Vagina (tissue), 2 donors: ENCODE measurements at regions not wholly inside any gene's neighbourhood (a gene's known extent, or its start where the extent isn't known, plus 50 kb on each side); places are given as distances from the start of the nearest gene placed in this dataset.

Experiments used
- POLR2A ChIP-seq, 2 donors: fragments of 450-650 bp; IDR thresholded peaks; one replicate each; pipeline ENCODE4 v1.6.1; 2017; ENCODE audit warnings: antibody characterized with exemption in 2 of 2, mild to moderate bottlenecking in 2 of 2, moderate library complexity in 2 of 2
- TF ChIP-seq, protein P1 (sequence below), 3 experiments: fragments of 450-650 bp in 2 of 3; fragments of 200-600 bp in 1 of 3; sonication (generic) in 1 of 3; IDR thresholded peaks; one replicate each; pipeline ENCODE4 v1.5.1; 2017 to 2019; ENCODE audit warnings: antibody characterized with exemption in 3 of 3, mild to moderate bottlenecking in 2 of 3, moderate library complexity in 2 of 3

- TF ChIP-seq, protein P1, sequence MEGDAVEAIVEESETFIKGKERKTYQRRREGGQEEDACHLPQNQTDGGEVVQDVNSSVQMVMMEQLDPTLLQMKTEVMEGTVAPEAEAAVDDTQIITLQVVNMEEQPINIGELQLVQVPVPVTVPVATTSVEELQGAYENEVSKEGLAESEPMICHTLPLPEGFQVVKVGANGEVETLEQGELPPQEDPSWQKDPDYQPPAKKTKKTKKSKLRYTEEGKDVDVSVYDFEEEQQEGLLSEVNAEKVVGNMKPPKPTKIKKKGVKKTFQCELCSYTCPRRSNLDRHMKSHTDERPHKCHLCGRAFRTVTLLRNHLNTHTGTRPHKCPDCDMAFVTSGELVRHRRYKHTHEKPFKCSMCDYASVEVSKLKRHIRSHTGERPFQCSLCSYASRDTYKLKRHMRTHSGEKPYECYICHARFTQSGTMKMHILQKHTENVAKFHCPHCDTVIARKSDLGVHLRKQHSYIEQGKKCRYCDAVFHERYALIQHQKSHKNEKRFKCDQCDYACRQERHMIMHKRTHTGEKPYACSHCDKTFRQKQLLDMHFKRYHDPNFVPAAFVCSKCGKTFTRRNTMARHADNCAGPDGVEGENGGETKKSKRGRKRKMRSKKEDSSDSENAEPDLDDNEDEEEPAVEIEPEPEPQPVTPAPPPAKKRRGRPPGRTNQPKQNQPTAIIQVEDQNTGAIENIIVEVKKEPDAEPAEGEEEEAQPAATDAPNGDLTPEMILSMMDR (IDR thresholded peaks at IDR 0.05), result no peak
- TF ChIP-seq POLR2A (IDR thresholded peaks at IDR 0.05), result no peak
These were observed 209.7 kb downstream of the TMX3 start for GRCh38 chr18:68505178-68505574.
